DND-41 (cell line): ENCODE measurements at regions not wholly inside any gene's neighbourhood (a gene's known extent, or its start where the extent isn't known, plus 50 kb on each side); places are given as distances from the start of the nearest gene placed in this dataset.

Source experiments
- ATAC-seq: fragments of 200-7000 bp; cut with Tn5 transposase; 3 replicates; pipeline ENCODE4 v1.9.1; 2021; ENCODE audit warnings: low read depth; ENCODE audit not compliant: insufficient read depth
- DNase-seq: peaks from one replicate; pipeline ENCODE4 v3.0.0-alpha.2; 2020
- H2AFZ ChIP-seq: 2 replicates; pipeline ENCODE4 v1.6.0; 2012; ENCODE audit warnings: low read depth, low read length
- H3K27ac ChIP-seq: 2 replicates; pipeline ENCODE4 v1.5.1; 2012; ENCODE audit warnings: low read length, inconsistent platforms
- H3K27me3 ChIP-seq: fragments of 200-600 bp; sonication (generic); 2 replicates; pipeline ENCODE4 v1.6.0; 2012; ENCODE audit warnings: low read length, mild to moderate bottlenecking, inconsistent platforms; ENCODE audit not compliant: insufficient read depth, poor library complexity
- H3K36me3 ChIP-seq: 2 replicates; pipeline ENCODE4 v1.5.1; 2012; ENCODE audit warnings: low read length, inconsistent platforms; ENCODE audit not compliant: insufficient read depth
- H3K4me1 ChIP-seq: 2 replicates; pipeline ENCODE4 v1.5.1; 2012; ENCODE audit warnings: mild to moderate bottlenecking, low read length; ENCODE audit not compliant: insufficient read depth
- H3K4me2 ChIP-seq: 2 replicates; pipeline ENCODE4 v1.6.0; 2012; ENCODE audit warnings: mild to moderate bottlenecking, moderate library complexity, low read length, inconsistent platforms; ENCODE audit not compliant: insufficient read depth
- H3K4me3 ChIP-seq, 2 experiments: fragments of 200-600 bp in 1 of 2; shearing (Covaris generic) in 1 of 2; 2 replicates each; pipeline ENCODE4 v1.5.1; 2012 to 2016; ENCODE audit warnings: inconsistent platforms in 2 of 2, low read length in 2 of 2, mild to moderate bottlenecking in 2 of 2, low read depth in 1 of 2, moderate library complexity in 1 of 2
- H3K79me2 ChIP-seq: 2 replicates; pipeline ENCODE4 v1.6.0; 2012; ENCODE audit warnings: low read length, inconsistent platforms; ENCODE audit not compliant: insufficient read depth
- H3K9ac ChIP-seq: 2 replicates; pipeline ENCODE4 v1.6.0; 2012; ENCODE audit warnings: low read depth, mild to moderate bottlenecking, inconsistent platforms, low read length, moderate library complexity
- H3K9me3 ChIP-seq: 2 replicates; pipeline ENCODE4 v1.5.1; 2012; ENCODE audit warnings: low read length, moderate library complexity, mild to moderate bottlenecking, inconsistent platforms; ENCODE audit not compliant: insufficient read depth, severe bottlenecking
- H4K20me1 ChIP-seq: 2 replicates; pipeline ENCODE4 v1.6.0; 2012; ENCODE audit warnings: low read length; ENCODE audit not compliant: insufficient read depth
- EZH2 ChIP-seq: IDR thresholded peaks from 3 replicates; pipeline ENCODE4 v1.6.1; 2012; ENCODE audit warnings: borderline replicate concordance, low read depth, mild to moderate bottlenecking, moderate library complexity, low read length, inconsistent platforms; ENCODE audit not compliant: severe bottlenecking
- TF ChIP-seq, protein P1 (sequence below): IDR thresholded peaks from 2 replicates; pipeline ENCODE4 v1.5.1; 2012; ENCODE audit warnings: borderline replicate concordance, low read length, moderate library complexity, mild to moderate bottlenecking; ENCODE audit not compliant: poor library complexity, severe bottlenecking; ENCODE audit errors: extremely low read depth

DNA sequence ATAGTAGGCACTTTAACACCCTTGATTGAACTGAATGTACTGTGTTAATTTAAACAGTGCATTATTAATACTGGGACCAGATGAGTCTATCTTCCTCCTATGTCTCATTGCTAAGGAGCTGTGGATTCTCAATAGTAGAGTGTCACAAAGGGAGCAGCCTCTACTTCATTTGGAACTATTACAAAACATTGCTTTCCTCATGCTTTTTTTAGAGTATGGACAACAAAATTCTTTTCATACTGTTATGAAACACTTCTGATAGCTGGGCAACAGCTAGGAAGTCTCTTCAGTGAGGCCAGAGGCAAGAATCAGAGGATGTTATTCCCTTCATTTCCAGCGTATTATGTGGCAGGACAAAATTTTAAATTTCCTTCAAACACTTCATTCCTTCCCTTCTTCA lies 160.8 kb downstream of the FBXO8 start:
- H3K4me3 ChIP-seq: no peak overlapping the region
- no peak overlapping the region for H3K9ac ChIP-seq
- DNase-seq: no peak
- no peaks in the 10 kb centered on the region for H3K36me3 ChIP-seq
- peaks cover 8% of the 10 kb centered on the region for H3K27me3 ChIP-seq
- H3K4me2 ChIP-seq: no peak overlapping the region
- no peaks in the 10 kb centered on the region for H3K79me2 ChIP-seq
- no peaks in the 10 kb centered on the region for H4K20me1 ChIP-seq
- no peaks in the 10 kb centered on the region for H3K9me3 ChIP-seq
- H3K4me1 ChIP-seq: peaks cover 3% of the 10 kb centered on the region; the same call in 1 of the 2 replicates
- no peak overlapping the region for H3K27ac ChIP-seq
- TF ChIP-seq, protein P1, sequence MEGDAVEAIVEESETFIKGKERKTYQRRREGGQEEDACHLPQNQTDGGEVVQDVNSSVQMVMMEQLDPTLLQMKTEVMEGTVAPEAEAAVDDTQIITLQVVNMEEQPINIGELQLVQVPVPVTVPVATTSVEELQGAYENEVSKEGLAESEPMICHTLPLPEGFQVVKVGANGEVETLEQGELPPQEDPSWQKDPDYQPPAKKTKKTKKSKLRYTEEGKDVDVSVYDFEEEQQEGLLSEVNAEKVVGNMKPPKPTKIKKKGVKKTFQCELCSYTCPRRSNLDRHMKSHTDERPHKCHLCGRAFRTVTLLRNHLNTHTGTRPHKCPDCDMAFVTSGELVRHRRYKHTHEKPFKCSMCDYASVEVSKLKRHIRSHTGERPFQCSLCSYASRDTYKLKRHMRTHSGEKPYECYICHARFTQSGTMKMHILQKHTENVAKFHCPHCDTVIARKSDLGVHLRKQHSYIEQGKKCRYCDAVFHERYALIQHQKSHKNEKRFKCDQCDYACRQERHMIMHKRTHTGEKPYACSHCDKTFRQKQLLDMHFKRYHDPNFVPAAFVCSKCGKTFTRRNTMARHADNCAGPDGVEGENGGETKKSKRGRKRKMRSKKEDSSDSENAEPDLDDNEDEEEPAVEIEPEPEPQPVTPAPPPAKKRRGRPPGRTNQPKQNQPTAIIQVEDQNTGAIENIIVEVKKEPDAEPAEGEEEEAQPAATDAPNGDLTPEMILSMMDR: no peak
- no peak for TF ChIP-seq EZH2
- no peak overlapping the region for H2AFZ ChIP-seq
- ATAC-seq: no peak

DNA sequence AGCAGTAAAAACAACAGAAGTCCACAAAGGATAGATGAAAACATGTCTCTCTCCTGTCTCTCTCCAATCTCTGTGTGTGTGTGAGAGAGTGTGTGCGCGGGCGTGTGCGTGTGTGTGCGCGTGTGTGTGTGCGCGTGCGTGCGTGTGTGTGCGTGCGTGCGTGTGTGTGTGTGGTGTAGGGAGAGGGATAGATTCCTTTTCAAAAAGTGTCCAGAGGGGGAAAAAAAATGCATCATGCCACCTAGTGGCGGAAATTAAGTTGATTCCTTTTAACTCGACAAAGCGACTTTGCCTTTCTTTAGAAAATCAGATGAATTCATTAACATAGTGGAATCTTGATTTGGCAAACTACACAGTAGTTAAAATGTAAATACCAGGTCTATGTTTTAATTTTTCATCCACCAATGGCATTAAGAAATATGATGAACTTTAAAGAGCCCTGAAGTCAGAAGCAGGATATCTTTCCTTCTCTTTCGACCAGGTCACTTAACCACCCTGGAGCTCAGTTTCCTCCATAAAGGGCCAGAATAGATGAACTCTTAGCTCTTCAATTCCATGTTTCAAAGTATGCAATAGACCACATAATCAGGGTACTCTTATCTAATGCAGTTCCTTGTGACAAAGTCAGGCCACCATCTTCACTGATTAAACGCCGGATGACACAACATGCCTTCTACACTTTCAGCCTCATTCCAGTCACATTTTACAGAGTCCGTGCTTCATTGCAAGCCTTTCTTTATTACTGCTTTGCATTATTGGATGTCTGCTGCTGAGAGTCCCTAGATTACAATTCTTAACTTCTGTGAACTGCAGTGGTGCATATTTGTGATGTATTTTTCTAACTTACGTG lies 162.8 kb downstream of the FBXO8 start:
- Histone ChIP-seq H3K79me2 (no peaks in the 10 kb centered on the region), H3K4me3 (peak overlapping the region in 1 of 2 experiments; percentile 27; a peak in 1 of 4 replicates), H3K9me3 (no peaks in the 10 kb centered on the region), H3K9ac (no peak overlapping the region), H4K20me1 (no peaks in the 10 kb centered on the region), H3K36me3 (no peaks in the 10 kb centered on the region), H3K4me2 (peak overlapping the region; percentile 48), H2AFZ (no peak overlapping the region), H3K4me1 (peaks cover 3% of the 10 kb centered on the region; the same call in 1 of the 2 replicates), H3K27ac (no peak overlapping the region), H3K27me3 (peaks cover 8% of the 10 kb centered on the region)
- DNase-seq: peak; percentile 40
- TF ChIP-seq, protein P1: peak; percentile 62
- TF ChIP-seq EZH2: no peak
- peak; percentile 71 for ATAC-seq

GRCh38 chr4:174119830-174120229 lies 163.6 kb downstream of the FBXO8 start:
- Histone ChIP-seq H3K9ac (no peak overlapping the region), H3K36me3 (no peaks in the 10 kb centered on the region), H3K27ac (no peak overlapping the region), H3K4me2 (peak overlapping the region; percentile 48; the same call in 1 of the 2 replicates), H3K27me3 (peaks cover 8% of the 10 kb centered on the region), H3K4me3 (no peak overlapping the region), H4K20me1 (no peaks in the 10 kb centered on the region), H3K4me1 (peaks cover 3% of the 10 kb centered on the region; the same call in 1 of the 2 replicates), H3K9me3 (no peaks in the 10 kb centered on the region), H2AFZ (no peak overlapping the region), H3K79me2 (no peaks in the 10 kb centered on the region)
- ATAC-seq: no peak
- TF ChIP-seq, protein P1: no peak
- no peak for DNase-seq
